Mucosa of descending colon (tissue), 3 donors: ENCODE measurements at regions not wholly inside any gene's neighbourhood (a gene's known extent, or its start where the extent isn't known, plus 50 kb on each side); places are given as distances from the start of the nearest gene placed in this dataset.

Experiments
- ATAC-seq: fragments of 200-7000 bp; cut with Tn5 transposase; one replicate; pipeline ENCODE4 v1.9.1; 2020; ENCODE audit warnings: mild to moderate bottlenecking, moderate library complexity
- DNase-seq, 3 donors: peaks; one replicate each; pipeline ENCODE4 v3.0.0-alpha.2; 2020
- H3K36me3 ChIP-seq: fragments of 200-600 bp; one replicate; pipeline ENCODE4 v1.8.0; 2021; ENCODE audit warnings: low read depth, mild to moderate bottlenecking
- H3K4me1 ChIP-seq: fragments of 200-600 bp; one replicate; pipeline ENCODE4 v1.8.0; 2021; ENCODE audit warnings: low read depth, mild to moderate bottlenecking
- H3K4me3 ChIP-seq: fragments of 200-600 bp; one replicate; pipeline ENCODE4 v1.8.0; 2021; ENCODE audit warnings: mild to moderate bottlenecking
- H3K9me3 ChIP-seq: fragments of 200-600 bp; one replicate; pipeline ENCODE4 v1.8.0; 2021; ENCODE audit warnings: mild to moderate bottlenecking
- CTCF ChIP-seq: fragments of 200-600 bp; IDR thresholded peaks from one replicate; pipeline ENCODE4 v1.8.0; 2022; ENCODE audit warnings: antibody characterized with exemption, mild to moderate bottlenecking
- intact Hi-C, 2 donors: fragments of 100-400 bp; cut with DNase I in 1 of 2; cut with micrococcal nuclease in 1 of 2; formaldehyde crosslinking; loops; one replicate each; pipeline versions ENCODE4 v1.11.0 to v1.11.1; 2022; cut with DNase I, micrococcal nuclease
- donor health status: DM: no; HTN: no; CAD: no; lungs with moderate emphysema.
- donor health status: DM: no; HTN: no; CAD: no.
- donor health status: DM: no; HTN: yes; CAD: no.

- Histone ChIP-seq H3K4me3 (no peak overlapping the region), H3K4me1 (no peaks in the 10 kb centered on the region), H3K9me3 (no peaks in the 10 kb centered on the region), H3K36me3 (no peaks in the 10 kb centered on the region)
- no peak for ATAC-seq
- intact Hi-C loops: no loop called here
- TF ChIP-seq CTCF: no peak
- DNase-seq: no peak
Measured at GRCh38 chr10:113473011-113473410, 79.8 kb upstream of the HABP2 start.

- peaks cover under 1% of the 10 kb centered on the region for H3K9me3 ChIP-seq
- H3K4me3 ChIP-seq: no peak overlapping the region
- no peak for TF ChIP-seq CTCF
- no peak for ATAC-seq
- intact Hi-C loops: no loop called here
- H3K36me3 ChIP-seq: no peaks in the 10 kb centered on the region
- DNase-seq: no peak
- no peaks in the 10 kb centered on the region for H3K4me1 ChIP-seq
Measured at GRCh38 chr10:113473851-113474250, 79.0 kb upstream of the HABP2 start.

GRCh38 chr10:113474752-113475151 is 78.1 kb upstream of the HABP2 start:
- H3K4me3 ChIP-seq: no peak overlapping the region
- no peaks in the 10 kb centered on the region for H3K36me3 ChIP-seq
- no peaks in the 10 kb centered on the region for H3K4me1 ChIP-seq
- ATAC-seq: no peak
- intact Hi-C loops: no loop called here
- no peak for DNase-seq
- H3K9me3 ChIP-seq: peaks cover 10% of the 10 kb centered on the region
- no peak for TF ChIP-seq CTCF

GRCh38 chr10:113475381-113475807 is 77.5 kb upstream of the HABP2 start:
- TF ChIP-seq CTCF: no peak

GRCh38 chr10:113476191-113476590 is 76.7 kb upstream of the HABP2 start:
- no peak for TF ChIP-seq CTCF
- Histone ChIP-seq H3K4me3 (no peak overlapping the region), H3K36me3 (no peaks in the 10 kb centered on the region), H3K4me1 (no peaks in the 10 kb centered on the region), H3K9me3 (peaks cover 22% of the 10 kb centered on the region)
- ATAC-seq (no peak), DNase-seq (no peak)
- intact Hi-C loops: no loop called here

More at GRCh38 chr10:113475381-113475807, 77.5 kb upstream of the HABP2 start:
- no peak for DNase-seq
- no peak overlapping the region for H3K4me3 ChIP-seq
- peaks cover 16% of the 10 kb centered on the region for H3K9me3 ChIP-seq
- no peak for ATAC-seq
- H3K4me1 ChIP-seq: no peaks in the 10 kb centered on the region
- no peaks in the 10 kb centered on the region for H3K36me3 ChIP-seq
- intact Hi-C loops: no loop called here

- H3K9me3 ChIP-seq: peaks cover 22% of the 10 kb centered on the region
- ATAC-seq (no peak), DNase-seq (no peak)
- intact Hi-C loops: no loop called here
- TF ChIP-seq CTCF: no peak
- H3K4me1 ChIP-seq: no peaks in the 10 kb centered on the region
- no peak overlapping the region for H3K4me3 ChIP-seq
- no peaks in the 10 kb centered on the region for H3K36me3 ChIP-seq
Measured at GRCh38 chr10:113476673-113477072, 76.2 kb upstream of the HABP2 start.
